ENCODE measurements at regions not wholly inside any gene's neighbourhood (a gene's known extent, or its start where the extent isn't known, plus 50 kb on each side); places are given as distances from the start of the nearest gene placed in this dataset.

GRCh38 chr1:30258876-30259275 is 464.5 kb downstream of the MATN1 start:
- Histone ChIP-seq H3K36me3 (ENCODE audit: control insufficient read depth in 2 of 2, insufficient read depth in 2 of 2, low read length in 2 of 2) (no peaks in the 10 kb centered on the region), H3K4me1 (ENCODE audit: control insufficient read depth, insufficient read depth, low read length) (no peaks in the 10 kb centered on the region), H3K4me3 (ENCODE audit: low read length in 2 of 2) (no peak overlapping the region), H3K27me3 (ENCODE audit: control insufficient read depth in 1 of 2, insufficient read depth in 2 of 2, low read length in 2 of 2) (peaks cover 25 to 26% of the 10 kb centered on the region in 2 donors), H3K9ac (ENCODE audit: low read length in 2 of 2) (no peak overlapping the region), H3K27ac (ENCODE audit: low read length) (no peak overlapping the region), H3K9me3 (ENCODE audit: control insufficient read depth in 2 of 2, low read length in 2 of 2) (no peaks in the 10 kb centered on the region)

GRCh38 chr1:30258471-30258870 is 464.9 kb downstream of the MATN1 start:
- H3K36me3 ChIP-seq (ENCODE audit: control insufficient read depth in 2 of 2, insufficient read depth in 2 of 2, low read length in 2 of 2): no peaks in the 10 kb centered on the region
- no peaks in the 10 kb centered on the region for H3K9me3 ChIP-seq (ENCODE audit: control insufficient read depth in 2 of 2, low read length in 2 of 2)
- H3K27me3 ChIP-seq (ENCODE audit: control insufficient read depth in 1 of 2, insufficient read depth in 2 of 2, low read length in 2 of 2): peaks cover 28% of the 10 kb centered on the region in 2 donors
- H3K4me3 ChIP-seq (ENCODE audit: low read length in 2 of 2): no peak overlapping the region
- no peak overlapping the region for H3K27ac ChIP-seq (ENCODE audit: low read length)
- no peak overlapping the region for H3K9ac ChIP-seq (ENCODE audit: low read length in 2 of 2)
- H3K4me1 ChIP-seq (ENCODE audit: control insufficient read depth, insufficient read depth, low read length): no peaks in the 10 kb centered on the region

GRCh38 chr1:30257742-30258380 is 465.5 kb downstream of the MATN1 start:
- Histone ChIP-seq H3K9ac (ENCODE audit: low read length in 2 of 2) (no peak overlapping the region), H3K36me3 (ENCODE audit: control insufficient read depth in 2 of 2, insufficient read depth in 2 of 2, low read length in 2 of 2) (no peaks in the 10 kb centered on the region), H3K27me3 (ENCODE audit: control insufficient read depth in 1 of 2, insufficient read depth in 2 of 2, low read length in 2 of 2) (peaks cover 28 to 30% of the 10 kb centered on the region in 2 donors), H3K4me1 (ENCODE audit: control insufficient read depth, insufficient read depth, low read length) (no peaks in the 10 kb centered on the region), H3K9me3 (ENCODE audit: control insufficient read depth in 2 of 2, low read length in 2 of 2) (no peaks in the 10 kb centered on the region), H3K4me3 (ENCODE audit: low read length in 2 of 2) (no peak overlapping the region), H3K27ac (ENCODE audit: low read length) (no peak overlapping the region)

- Histone ChIP-seq H3K9me3 (ENCODE audit: control insufficient read depth in 2 of 2, low read length in 2 of 2) (no peaks in the 10 kb centered on the region), H3K36me3 (ENCODE audit: control insufficient read depth in 2 of 2, insufficient read depth in 2 of 2, low read length in 2 of 2) (no peaks in the 10 kb centered on the region), H3K9ac (ENCODE audit: low read length in 2 of 2) (no peak overlapping the region), H3K4me3 (ENCODE audit: low read length in 2 of 2) (no peak overlapping the region), H3K4me1 (ENCODE audit: control insufficient read depth, insufficient read depth, low read length) (no peaks in the 10 kb centered on the region), H3K27me3 (ENCODE audit: control insufficient read depth in 1 of 2, insufficient read depth in 2 of 2, low read length in 2 of 2) (peaks cover 29% of the 10 kb centered on the region in 2 donors), H3K27ac (ENCODE audit: low read length) (no peak overlapping the region)
Observed at GRCh38 chr1:30257322-30257721, 466.1 kb downstream of the MATN1 start.

GRCh38 chr1:30256911-30257310 is 466.5 kb downstream of the MATN1 start:
- H3K27me3 ChIP-seq (ENCODE audit: control insufficient read depth in 1 of 2, insufficient read depth in 2 of 2, low read length in 2 of 2): peaks cover 29 to 30% of the 10 kb centered on the region in 2 donors
- no peak overlapping the region for H3K4me3 ChIP-seq (ENCODE audit: low read length in 2 of 2)
- no peak overlapping the region for H3K27ac ChIP-seq (ENCODE audit: low read length)
- H3K9ac ChIP-seq (ENCODE audit: low read length in 2 of 2): no peak overlapping the region
- H3K36me3 ChIP-seq (ENCODE audit: control insufficient read depth in 2 of 2, insufficient read depth in 2 of 2, low read length in 2 of 2): no peaks in the 10 kb centered on the region
- H3K4me1 ChIP-seq (ENCODE audit: control insufficient read depth, insufficient read depth, low read length): no peaks in the 10 kb centered on the region
- H3K9me3 ChIP-seq (ENCODE audit: control insufficient read depth in 2 of 2, low read length in 2 of 2): no peaks in the 10 kb centered on the region

GRCh38 chr1:30255111-30255724 is 468.2 kb downstream of the MATN1 start:
- no peaks in the 10 kb centered on the region for H3K36me3 ChIP-seq (ENCODE audit: control insufficient read depth in 2 of 2, insufficient read depth in 2 of 2, low read length in 2 of 2)
- H3K9ac ChIP-seq (ENCODE audit: low read length in 2 of 2): no peak overlapping the region
- H3K4me1 ChIP-seq (ENCODE audit: control insufficient read depth, insufficient read depth, low read length): no peaks in the 10 kb centered on the region
- no peaks in the 10 kb centered on the region for H3K9me3 ChIP-seq (ENCODE audit: control insufficient read depth in 2 of 2, low read length in 2 of 2)
- H3K4me3 ChIP-seq (ENCODE audit: low read length in 2 of 2): no peak overlapping the region
- no peak overlapping the region for H3K27ac ChIP-seq (ENCODE audit: low read length)
- peaks cover 27 to 33% of the 10 kb centered on the region in 2 donors for H3K27me3 ChIP-seq (ENCODE audit: control insufficient read depth in 1 of 2, insufficient read depth in 2 of 2, low read length in 2 of 2)

GRCh38 chr1:30253807-30254440 is 469.5 kb downstream of the MATN1 start:
- H3K4me1 ChIP-seq (ENCODE audit: control insufficient read depth, insufficient read depth, low read length): no peaks in the 10 kb centered on the region
- H3K4me3 ChIP-seq (ENCODE audit: low read length in 2 of 2): no peak overlapping the region
- no peak overlapping the region for H3K27ac ChIP-seq (ENCODE audit: low read length)
- no peaks in the 10 kb centered on the region for H3K9me3 ChIP-seq (ENCODE audit: control insufficient read depth in 2 of 2, low read length in 2 of 2)
- no peak overlapping the region for H3K9ac ChIP-seq (ENCODE audit: low read length in 2 of 2)
- H3K36me3 ChIP-seq (ENCODE audit: control insufficient read depth in 2 of 2, insufficient read depth in 2 of 2, low read length in 2 of 2): no peaks in the 10 kb centered on the region
- peaks cover 23 to 35% of the 10 kb centered on the region in 2 donors for H3K27me3 ChIP-seq (ENCODE audit: control insufficient read depth in 1 of 2, insufficient read depth in 2 of 2, low read length in 2 of 2)

GRCh38 chr1:30253361-30253760 is 470.0 kb downstream of the MATN1 start:
- Histone ChIP-seq H3K4me3 (ENCODE audit: low read length in 2 of 2) (no peak overlapping the region), H3K27ac (ENCODE audit: low read length) (no peak overlapping the region), H3K4me1 (ENCODE audit: control insufficient read depth, insufficient read depth, low read length) (no peaks in the 10 kb centered on the region)

GRCh38 chr1:30250984-30251850 is 472.2 kb downstream of the MATN1 start:
- no peak overlapping the region for H3K9ac ChIP-seq (ENCODE audit: low read length in 2 of 2)
- no peaks in the 10 kb centered on the region for H3K4me1 ChIP-seq (ENCODE audit: control insufficient read depth, insufficient read depth, low read length)
- peaks cover 10 to 26% of the 10 kb centered on the region in 2 donors for H3K27me3 ChIP-seq (ENCODE audit: control insufficient read depth in 1 of 2, insufficient read depth in 2 of 2, low read length in 2 of 2)
- H3K4me3 ChIP-seq (ENCODE audit: low read length in 2 of 2): no peak overlapping the region
- H3K27ac ChIP-seq (ENCODE audit: low read length): no peak overlapping the region
- H3K9me3 ChIP-seq (ENCODE audit: control insufficient read depth in 2 of 2, low read length in 2 of 2): no peaks in the 10 kb centered on the region
- no peaks in the 10 kb centered on the region for H3K36me3 ChIP-seq (ENCODE audit: control insufficient read depth in 2 of 2, insufficient read depth in 2 of 2, low read length in 2 of 2)

More at GRCh38 chr1:30253361-30253760, 470.0 kb downstream of the MATN1 start:
- no peaks in the 10 kb centered on the region for H3K9me3 ChIP-seq (ENCODE audit: control insufficient read depth in 2 of 2, low read length in 2 of 2)
- H3K36me3 ChIP-seq (ENCODE audit: control insufficient read depth in 2 of 2, insufficient read depth in 2 of 2, low read length in 2 of 2): no peaks in the 10 kb centered on the region
- H3K9ac ChIP-seq (ENCODE audit: low read length in 2 of 2): no peak overlapping the region
- peaks cover 20 to 30% of the 10 kb centered on the region in 2 donors for H3K27me3 ChIP-seq (ENCODE audit: control insufficient read depth in 1 of 2, insufficient read depth in 2 of 2, low read length in 2 of 2)

GRCh38 chr1:30250338-30250983 is 472.9 kb downstream of the MATN1 start:
- Histone ChIP-seq H3K27ac (ENCODE audit: low read length) (no peak overlapping the region), H3K4me1 (ENCODE audit: control insufficient read depth, insufficient read depth, low read length) (no peaks in the 10 kb centered on the region), H3K36me3 (ENCODE audit: control insufficient read depth in 2 of 2, insufficient read depth in 2 of 2, low read length in 2 of 2) (no peaks in the 10 kb centered on the region), H3K9me3 (ENCODE audit: control insufficient read depth in 2 of 2, low read length in 2 of 2) (no peaks in the 10 kb centered on the region), H3K9ac (ENCODE audit: low read length in 2 of 2) (no peak overlapping the region), H3K27me3 (ENCODE audit: control insufficient read depth in 1 of 2, insufficient read depth in 2 of 2, low read length in 2 of 2) (peaks cover 10 to 27% of the 10 kb centered on the region in 2 donors), H3K4me3 (ENCODE audit: low read length in 2 of 2) (no peak overlapping the region)
